ENCODE measurements at regions not wholly inside any gene's neighbourhood (a gene's known extent, or its start where the extent isn't known, plus 50 kb on each side); places are given as distances from the start of the nearest gene placed in this dataset.

DNA sequence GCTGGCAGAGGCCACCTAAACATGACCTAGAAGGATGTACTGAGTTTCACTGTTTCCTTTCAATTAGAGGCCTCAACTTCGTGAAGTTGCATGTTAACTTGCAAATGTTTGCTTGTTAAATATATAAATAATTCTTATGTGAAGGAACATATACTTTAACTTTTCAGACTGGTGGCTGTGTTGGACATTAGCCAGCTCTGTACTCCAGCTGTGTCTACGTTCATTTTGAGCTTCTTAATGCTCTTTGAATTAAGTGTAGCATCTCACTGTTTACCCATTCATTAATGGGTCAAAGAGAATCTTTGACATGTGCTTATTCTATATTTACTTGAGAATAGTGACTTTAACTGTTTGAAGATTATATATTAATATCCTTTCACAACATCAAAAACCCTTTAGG is 823.2 kb upstream of the ID2 start:
- no peak for TF ChIP-seq CTCF (IDR thresholded peaks at IDR 0.05; ENCODE audit: low read depth, low read length)
- TF ChIP-seq, protein P1, sequence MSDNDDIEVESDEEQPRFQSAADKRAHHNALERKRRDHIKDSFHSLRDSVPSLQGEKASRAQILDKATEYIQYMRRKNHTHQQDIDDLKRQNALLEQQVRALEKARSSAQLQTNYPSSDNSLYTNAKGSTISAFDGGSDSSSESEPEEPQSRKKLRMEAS (IDR thresholded peaks at IDR 0.05; ENCODE audit: low read depth, low read length), result no peak
- TF ChIP-seq POLR2A (IDR thresholded peaks at IDR 0.05; ENCODE audit: extremely low read depth, insufficient read length), result no peak

All from NB4 (cell line).